ENCODE measurements at regions not wholly inside any gene's neighbourhood (a gene's known extent, or its start where the extent isn't known, plus 50 kb on each side); places are given as distances from the start of the nearest gene placed in this dataset.

DNA sequence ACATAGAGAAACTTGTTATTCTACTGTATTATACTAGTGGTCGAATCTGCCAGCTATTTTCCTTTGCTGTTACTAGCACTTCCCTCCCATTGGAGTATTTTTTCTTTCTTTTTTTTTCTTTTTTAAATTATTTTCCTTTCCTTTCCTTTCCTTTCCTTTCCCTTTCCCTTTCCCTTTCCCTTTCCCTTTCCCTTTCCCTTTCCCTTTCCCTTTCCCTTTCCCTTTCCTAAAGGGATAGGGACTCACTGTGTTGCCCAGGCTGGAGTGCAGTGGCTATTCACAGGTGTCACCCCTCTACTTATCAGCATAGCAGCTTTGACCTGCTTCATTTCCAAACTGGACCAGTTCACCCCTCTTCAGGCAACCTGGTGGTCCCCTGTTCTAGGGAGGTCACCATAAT is 212.6 kb upstream of the SP4 start:
- TF ChIP-seq HDGF (IDR thresholded peaks at IDR 0.05; ENCODE audit: borderline replicate concordance): no peak
- POLR2A ChIA-PET: no interaction called here
- CTCF ChIA-PET: no interaction called here
- DNase-seq (ENCODE audit: extremely low spot score): no peak

DNA sequence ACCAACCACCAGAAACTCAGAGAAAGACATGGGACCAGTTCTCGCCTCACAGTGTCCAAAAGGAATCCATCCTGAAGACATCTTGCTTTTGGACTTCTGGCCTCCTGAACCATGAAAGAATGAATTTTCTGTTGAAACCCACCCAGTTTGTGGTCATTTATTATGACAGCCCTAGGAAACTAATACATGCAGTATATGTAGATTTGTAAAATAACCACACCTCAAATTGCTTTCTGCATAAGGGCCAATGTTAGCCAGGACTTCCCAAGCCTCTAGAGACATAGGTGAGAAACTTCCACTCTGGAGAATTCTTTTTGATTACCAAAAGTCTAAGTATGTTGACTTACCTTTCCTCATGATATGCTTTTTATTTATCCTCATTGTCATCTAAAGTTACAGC is 210.5 kb upstream of the SP4 start:
- ChIA-PET CTCF (no interaction called here), POLR2A (no interaction called here)
- TF ChIP-seq ELF4 (IDR thresholded peaks at IDR 0.05): no peak
- TF ChIP-seq ARNT (IDR thresholded peaks at IDR 0.05): no peak
- no peak for TF ChIP-seq ZNF384 (IDR thresholded peaks at IDR 0.05)
- no peak for TF ChIP-seq BHLHE40 (IDR thresholded peaks at IDR 0.05; ENCODE audit: borderline replicate concordance)
- no peak for TF ChIP-seq FOXK2 (IDR thresholded peaks at IDR 0.05)
- TF ChIP-seq HDGF (IDR thresholded peaks at IDR 0.05; ENCODE audit: borderline replicate concordance): no peak
- no peak for TF ChIP-seq FOXA1 (IDR thresholded peaks at IDR 0.05)
- TF ChIP-seq SUZ12 (IDR thresholded peaks at IDR 0.05): no peak
- TF ChIP-seq TARDBP (IDR thresholded peaks at IDR 0.05): no peak
- TF ChIP-seq CTBP1 (IDR thresholded peaks at IDR 0.05; ENCODE audit: borderline replicate concordance): no peak
- no peak for TF ChIP-seq SP1 (IDR thresholded peaks at IDR 0.05)
- TF ChIP-seq L3MBTL2 (conservative IDR thresholded peaks at IDR 0.05): no peak
- TF ChIP-seq NFRKB (IDR thresholded peaks at IDR 0.05): no peak
- no peak for TF ChIP-seq LEF1 (IDR thresholded peaks at IDR 0.05; ENCODE audit: borderline replicate concordance)
- no peak for DNase-seq (ENCODE audit: extremely low spot score)

DNA sequence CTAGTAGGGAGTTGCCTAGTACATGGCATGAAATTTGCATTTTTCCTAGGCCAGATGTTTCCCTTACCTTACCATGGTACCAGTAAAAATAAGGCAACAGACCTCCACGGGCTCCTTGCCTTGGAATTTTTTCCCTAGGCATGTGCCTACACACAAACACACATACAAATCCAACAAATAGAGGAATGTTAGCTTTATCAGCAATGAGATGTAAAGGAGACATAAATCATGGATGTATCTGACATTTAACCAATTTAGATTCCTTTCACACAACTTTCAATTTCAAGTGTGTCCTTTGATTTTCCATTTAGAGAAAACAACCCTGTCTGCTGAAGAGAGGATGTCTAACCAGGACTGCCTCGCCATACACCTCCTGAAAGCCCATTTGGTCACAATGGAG is 209.7 kb upstream of the SP4 start:
- DNase-seq (ENCODE audit: extremely low spot score): no peak
- POLR2A ChIA-PET: no interaction called here
- CTCF ChIA-PET: no interaction called here
- TF ChIP-seq FOXK2 (IDR thresholded peaks at IDR 0.05): no peak
- TF ChIP-seq, protein P1, sequence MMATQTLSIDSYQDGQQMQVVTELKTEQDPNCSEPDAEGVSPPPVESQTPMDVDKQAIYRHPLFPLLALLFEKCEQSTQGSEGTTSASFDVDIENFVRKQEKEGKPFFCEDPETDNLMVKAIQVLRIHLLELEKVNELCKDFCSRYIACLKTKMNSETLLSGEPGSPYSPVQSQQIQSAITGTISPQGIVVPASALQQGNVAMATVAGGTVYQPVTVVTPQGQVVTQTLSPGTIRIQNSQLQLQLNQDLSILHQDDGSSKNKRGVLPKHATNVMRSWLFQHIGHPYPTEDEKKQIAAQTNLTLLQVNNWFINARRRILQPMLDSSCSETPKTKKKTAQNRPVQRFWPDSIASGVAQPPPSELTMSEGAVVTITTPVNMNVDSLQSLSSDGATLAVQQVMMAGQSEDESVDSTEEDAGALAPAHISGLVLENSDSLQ (IDR thresholded peaks at IDR 0.05): peak; percentile 38

DNA sequence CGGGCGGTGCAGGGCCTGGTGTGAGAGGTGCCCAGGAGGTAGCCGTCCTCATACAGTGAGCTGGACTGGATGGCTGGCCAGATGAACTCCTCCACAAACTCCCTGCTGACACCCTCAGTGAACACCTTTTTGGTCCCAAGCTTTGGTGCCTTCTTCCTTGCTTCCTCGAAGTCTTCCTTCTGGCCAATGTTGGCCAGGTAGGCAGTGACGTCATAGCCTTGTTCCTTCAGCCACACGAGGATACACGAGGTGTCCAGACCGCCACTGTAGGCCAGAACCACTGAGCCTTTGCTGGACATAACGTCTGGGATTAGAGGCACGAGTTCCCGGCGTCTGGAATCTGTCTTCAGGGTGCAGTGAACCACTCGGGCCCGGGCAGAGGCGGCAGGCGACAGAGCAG is 206.8 kb upstream of the SP4 start:
- ChIA-PET CTCF (no interaction called here), POLR2A (no interaction called here)
- no peak for DNase-seq (ENCODE audit: extremely low spot score)
- TF ChIP-seq FOXK2 (IDR thresholded peaks at IDR 0.05): no peak
- TF ChIP-seq HDGF (IDR thresholded peaks at IDR 0.05; ENCODE audit: borderline replicate concordance): no peak
- no peak for TF ChIP-seq ELF4 (IDR thresholded peaks at IDR 0.05)

DNA sequence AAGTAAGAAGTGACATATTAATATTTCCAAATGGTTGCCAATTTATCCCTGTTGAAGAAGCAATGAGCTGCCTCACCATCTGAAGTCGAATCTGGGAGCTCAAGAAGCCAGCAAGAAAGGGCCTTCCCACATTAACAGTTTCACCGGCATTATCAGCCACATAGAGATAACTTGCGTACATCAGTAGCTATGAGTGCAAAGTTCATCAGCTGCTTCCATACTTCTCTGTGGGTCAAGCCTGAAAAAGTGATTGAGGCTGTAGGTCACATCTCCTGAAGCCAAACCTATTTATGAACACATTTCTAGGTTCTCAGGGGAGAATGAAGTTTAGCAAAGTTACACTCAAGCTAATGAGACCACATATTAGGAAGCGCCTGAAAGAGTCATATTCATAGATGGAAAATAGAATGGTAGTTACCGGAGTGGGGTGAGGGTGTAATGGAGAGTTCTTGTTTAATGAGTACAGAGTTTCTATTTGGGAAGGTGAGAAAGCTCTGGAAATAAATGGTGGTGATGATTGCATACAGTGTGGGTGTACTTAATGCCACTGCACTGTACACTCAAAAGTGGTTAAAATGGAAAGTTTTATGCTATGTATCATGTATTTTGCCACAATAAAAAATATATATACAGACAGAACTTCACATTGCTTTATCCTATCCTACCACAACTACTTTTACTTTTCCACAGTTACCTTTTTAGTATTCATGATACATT is 189.3 kb upstream of the SP4 start:
- TF ChIP-seq TARDBP (IDR thresholded peaks at IDR 0.05) (no peak), FOXK2 (IDR thresholded peaks at IDR 0.05) (no peak), LEF1 (IDR thresholded peaks at IDR 0.05; ENCODE audit: borderline replicate concordance) (no peak), FOXM1 (IDR thresholded peaks at IDR 0.05; ENCODE audit: borderline replicate concordance) (no peak)
- POLR2A ChIA-PET: no interaction called here
- CTCF ChIA-PET: no interaction called here
- DNase-seq (ENCODE audit: extremely low spot score): no peak

DNA sequence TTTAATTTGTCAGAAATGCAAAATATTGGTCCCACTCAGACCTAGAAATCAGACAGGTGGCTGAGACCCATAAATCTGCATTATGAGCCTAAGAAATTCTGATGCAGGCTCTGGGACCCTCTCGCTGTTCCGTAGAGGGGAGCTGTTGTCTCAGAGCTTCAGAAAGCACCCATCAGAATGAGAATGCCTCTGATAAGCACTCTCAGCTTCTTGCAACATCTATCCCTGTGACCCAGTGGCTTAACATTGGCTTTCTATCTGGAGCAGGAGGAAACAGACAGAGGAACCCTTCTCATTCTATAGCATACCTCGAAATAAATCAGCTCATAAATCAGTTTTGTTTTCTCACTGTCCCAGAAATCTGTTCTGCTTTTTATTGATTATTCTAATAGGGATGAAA is 184.6 kb upstream of the SP4 start:
- no peak for TF ChIP-seq SP1 (IDR thresholded peaks at IDR 0.05)
- no peak for TF ChIP-seq FOXM1 (IDR thresholded peaks at IDR 0.05; ENCODE audit: borderline replicate concordance)
- no peak for TF ChIP-seq TARDBP (IDR thresholded peaks at IDR 0.05)
- TF ChIP-seq LEF1 (IDR thresholded peaks at IDR 0.05; ENCODE audit: borderline replicate concordance): no peak
- no peak for TF ChIP-seq SUZ12 (IDR thresholded peaks at IDR 0.05)
- no peak for TF ChIP-seq ELF4 (IDR thresholded peaks at IDR 0.05)
- TF ChIP-seq L3MBTL2 (conservative IDR thresholded peaks at IDR 0.05): no peak
- no peak for DNase-seq (ENCODE audit: extremely low spot score)
- POLR2A ChIA-PET: no interaction called here
- CTCF ChIA-PET: no interaction called here

DNA sequence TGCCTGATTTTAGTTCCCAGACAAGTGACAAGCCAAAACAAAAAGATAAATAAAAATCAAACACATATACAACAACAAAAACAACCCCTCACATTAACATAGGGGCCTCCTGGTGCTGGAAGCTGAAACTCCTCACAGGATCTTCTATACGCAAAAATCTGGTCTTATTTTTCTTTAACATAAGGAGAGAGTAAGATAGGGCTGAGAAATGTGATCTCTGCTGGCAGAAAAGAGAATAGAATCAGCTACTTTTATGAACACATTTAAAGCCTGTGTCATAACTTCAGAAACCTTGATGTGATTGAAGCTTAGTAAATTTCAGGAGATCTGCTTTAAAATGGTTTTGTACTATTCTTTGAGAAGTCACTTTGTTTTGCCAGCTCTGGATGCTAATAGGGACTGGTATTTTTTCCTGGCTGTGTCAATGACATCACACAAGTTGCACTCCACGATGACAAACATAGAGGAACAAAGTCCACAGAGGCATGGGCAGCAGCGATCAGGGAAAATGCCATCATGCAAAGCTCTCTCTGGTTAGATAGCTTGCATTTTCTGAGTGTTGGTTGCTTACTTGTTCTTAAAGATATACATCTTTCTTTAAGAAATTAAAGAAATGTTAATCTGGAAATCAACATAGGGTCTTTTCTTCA is 176.6 kb upstream of the SP4 start:
- ChIA-PET POLR2A (no interaction called here), CTCF (interaction anchor here (0.7 to 1.1 kb wide), 3 partner anchors 10 to 516 kb away, joined by 3 to 5 read pairs (median 4); no protein-coding TSS in a partner anchor)
- no peak for TF ChIP-seq ARNT (IDR thresholded peaks at IDR 0.05)
- TF ChIP-seq FOXK2 (IDR thresholded peaks at IDR 0.05): no peak
- no peak for TF ChIP-seq HDGF (IDR thresholded peaks at IDR 0.05; ENCODE audit: borderline replicate concordance)
- TF ChIP-seq TARDBP (IDR thresholded peaks at IDR 0.05): no peak
- no peak for TF ChIP-seq ZNF384 (IDR thresholded peaks at IDR 0.05)
- TF ChIP-seq BHLHE40 (IDR thresholded peaks at IDR 0.05; ENCODE audit: borderline replicate concordance): no peak
- TF ChIP-seq FOXM1 (IDR thresholded peaks at IDR 0.05; ENCODE audit: borderline replicate concordance): no peak
- no peak for TF ChIP-seq CTBP1 (IDR thresholded peaks at IDR 0.05; ENCODE audit: borderline replicate concordance)
- no peak for TF ChIP-seq L3MBTL2 (conservative IDR thresholded peaks at IDR 0.05)
- TF ChIP-seq LEF1 (IDR thresholded peaks at IDR 0.05; ENCODE audit: borderline replicate concordance): no peak
- no peak for TF ChIP-seq ELF4 (IDR thresholded peaks at IDR 0.05)
- no peak for TF ChIP-seq FOXA1 (IDR thresholded peaks at IDR 0.05)
- no peak for TF ChIP-seq SP1 (IDR thresholded peaks at IDR 0.05)
- TF ChIP-seq, protein P1 (IDR thresholded peaks at IDR 0.05): no peak
- no peak for TF ChIP-seq NFRKB (IDR thresholded peaks at IDR 0.05)
- TF ChIP-seq SUZ12 (IDR thresholded peaks at IDR 0.05): no peak
- DNase-seq (ENCODE audit: extremely low spot score): no peak
